Esophagus muscularis mucosa (tissue), 3 donors: ENCODE measurements at regions not wholly inside any gene's neighbourhood (a gene's known extent, or its start where the extent isn't known, plus 50 kb on each side); places are given as distances from the start of the nearest gene placed in this dataset.

ENCODE experiments used
- EP300 ChIP-seq: sonication (generic); formaldehyde crosslinking; IDR thresholded peaks from one replicate; pipeline ENCODE4 v1.6.1; 2017; ENCODE audit warnings: antibody characterized with exemption
- POLR2AphosphoS5 ChIP-seq, 2 donors: sonication (generic); formaldehyde crosslinking; IDR thresholded peaks; one replicate each; pipeline ENCODE4 v1.6.1; 2017; ENCODE audit warnings: antibody characterized with exemption in 2 of 2

- TF ChIP-seq POLR2AphosphoS5 (IDR thresholded peaks at IDR 0.05), result no peak
- TF ChIP-seq EP300, result no peak
These were observed 112.0 kb upstream of the TMPO start for GRCh38 chr12:98403385-98403784.
